Naive thymus-derived CD4-positive, alpha-beta T cell (primary cell): ENCODE measurements at regions not wholly inside any gene's neighbourhood (a gene's known extent, or its start where the extent isn't known, plus 50 kb on each side); places are given as distances from the start of the nearest gene placed in this dataset.

Experiments used
- ATAC-seq: fragments of 150-1000 bp; cut with Tn5 transposase; 2 replicates; pipeline ENCODE4 v1.10.0; 2021; ENCODE audit warnings: mild to moderate bottlenecking, moderate library complexity
- CTCF ChIA-PET: fragments of 350-600 bp; sonication (Branson Sonifier 250); formaldehyde crosslinking; loops from one replicate; lab custom pipeline; 2021; ENCODE audit warnings: antibody characterized with exemption; lab: Charles Lee
- POLR2A ChIA-PET: fragments of 350-600 bp; sonication (Branson Sonifier 250); formaldehyde crosslinking; loops from one replicate; lab custom pipeline; 2021; ENCODE audit warnings: antibody characterized with exemption, inconsistent platforms; lab: Charles Lee
- DNase-seq, 9 donors: peaks; one replicate each; pipeline versions ENCODE4 v3.0.0 to v3.0.0-alpha.2; 2020 to 2022; ENCODE audit warnings: mixed read lengths in 1 of 9
- H3K27ac ChIP-seq: one replicate; pipeline ENCODE4 v1.7.0; 2013; ENCODE audit warnings: mild to moderate bottlenecking, low read depth, low read length, moderate library complexity
- H3K27me3 ChIP-seq, 2 donors: one replicate each; pipeline ENCODE4 v1.7.0; 2013; ENCODE audit warnings: low read length in 2 of 2, mild to moderate bottlenecking in 2 of 2, moderate library complexity in 2 of 2; ENCODE audit not compliant: control insufficient read depth in 2 of 2, insufficient read depth in 2 of 2
- H3K36me3 ChIP-seq, 3 experiments: 1 replicate in 2 of 3; 2 replicates in 1 of 3; pipeline ENCODE4 v1.7.0; 2013; ENCODE audit warnings: low read length in 3 of 3, mild to moderate bottlenecking in 3 of 3, moderate library complexity in 1 of 3; ENCODE audit not compliant: insufficient read depth in 3 of 3, control insufficient read depth in 2 of 3
- H3K4me1 ChIP-seq, 2 donors: one replicate each; pipeline ENCODE4 v1.7.0; 2013; ENCODE audit warnings: low read length in 2 of 2, mild to moderate bottlenecking in 2 of 2, moderate library complexity in 1 of 2; ENCODE audit not compliant: control insufficient read depth in 2 of 2, insufficient read depth in 2 of 2
- H3K4me3 ChIP-seq: 2 replicates; pipeline ENCODE4 v1.7.0; 2013; ENCODE audit warnings: mild to moderate bottlenecking, low read length
- H3K9me3 ChIP-seq, 3 experiments: 1 replicate in 2 of 3; 2 replicates in 1 of 3; pipeline ENCODE4 v1.7.0; 2013; ENCODE audit warnings: low read length in 3 of 3; ENCODE audit not compliant: control insufficient read depth in 2 of 3
- H3K27ac Mint-ChIP-seq, 9 donors: one replicate each; pipeline ENCODE4 v1.8.0; 2020 to 2022; ENCODE audit warnings: mixed read lengths in 9 of 9, mild to moderate bottlenecking in 8 of 9, moderate library complexity in 5 of 9, inconsistent platforms in 2 of 9
- H3K27me3 Mint-ChIP-seq, 5 donors: one replicate each; pipeline ENCODE4 v1.8.0; 2021 to 2022; ENCODE audit warnings: mixed read lengths in 5 of 5, mild to moderate bottlenecking in 1 of 5
- H3K36me3 Mint-ChIP-seq, 5 donors: one replicate each; pipeline ENCODE4 v1.8.0; 2020 to 2022; ENCODE audit warnings: mixed read lengths in 5 of 5, mild to moderate bottlenecking in 3 of 5, inconsistent platforms in 1 of 5
- H3K4me1 Mint-ChIP-seq, 7 donors: one replicate each; pipeline ENCODE4 v1.8.0; 2020 to 2022; ENCODE audit warnings: mixed read lengths in 7 of 7, mild to moderate bottlenecking in 3 of 7, inconsistent platforms in 1 of 7
- H3K4me3 Mint-ChIP-seq, 10 donors: one replicate each; pipeline ENCODE4 v1.8.0; 2020 to 2022; ENCODE audit warnings: mild to moderate bottlenecking in 10 of 10, mixed read lengths in 10 of 10, moderate library complexity in 6 of 10, inconsistent platforms in 2 of 10
- H3K9me3 Mint-ChIP-seq, 11 donors: one replicate each; pipeline ENCODE4 v1.8.0; 2020 to 2022; ENCODE audit warnings: mixed read lengths in 11 of 11, mild to moderate bottlenecking in 4 of 11, inconsistent platforms in 1 of 11, moderate library complexity in 1 of 11
- intact Hi-C, 2 donors: fragments of 100-400 bp; cut with micrococcal nuclease; formaldehyde crosslinking; loops; one replicate each; pipeline ENCODE4 v1.15.1; 2023

- ATAC-seq (no peak), DNase-seq (no peak)
- POLR2A ChIA-PET: no interaction called here
- Mint-ChIP-seq H3K4me1 (no peaks in the 10 kb centered on the region), H3K9me3 (peaks cover 0 to 3% (median 0%) of the 10 kb centered on the region in 11 donors), H3K27me3 (peaks cover 5 to 39% (median 23%) of the 10 kb centered on the region in 5 donors), H3K27ac (no peak overlapping the region), H3K4me3 (no peak overlapping the region), H3K36me3 (peaks cover 0 to 4% (median 0%) of the 10 kb centered on the region in 5 donors)
- Histone ChIP-seq H3K4me3 (no peak overlapping the region), H3K36me3 (no peaks in the 10 kb centered on the region), H3K27me3 (no peaks in the 10 kb centered on the region), H3K9me3 (no peaks in the 10 kb centered on the region), H3K27ac (no peak overlapping the region), H3K4me1 (no peaks in the 10 kb centered on the region)
- intact Hi-C loops: no loop called here
- CTCF ChIA-PET: no interaction called here
Observed at GRCh38 chr1:198400063-198400462, 140.4 kb downstream of the ATP6V1G3 start.

GRCh38 chr1:198399452-198399851, 141.0 kb downstream of the ATP6V1G3 start:
- ChIA-PET POLR2A (no interaction called here), CTCF (no interaction called here)
- Histone ChIP-seq H3K27me3 (no peaks in the 10 kb centered on the region), H3K4me1 (no peaks in the 10 kb centered on the region), H3K27ac (no peak overlapping the region), H3K4me3 (no peak overlapping the region), H3K36me3 (no peaks in the 10 kb centered on the region), H3K9me3 (no peaks in the 10 kb centered on the region)
- ATAC-seq: no peak
- Mint-ChIP-seq H3K4me3 (no peak overlapping the region), H3K36me3 (no peaks in the 10 kb centered on the region), H3K27ac (no peak overlapping the region), H3K4me1 (no peaks in the 10 kb centered on the region), H3K9me3 (peaks cover 0 to 3% (median 0%) of the 10 kb centered on the region in 11 donors), H3K27me3 (peaks cover 5 to 39% (median 23%) of the 10 kb centered on the region in 5 donors)
- intact Hi-C loops: no loop called here
- DNase-seq: no peak

- POLR2A ChIA-PET: interaction anchor here (0.7 kb wide), 1 partner anchor 20 kb away, joined by 5 read pairs; no protein-coding TSS in a partner anchor
- CTCF ChIA-PET: no interaction called here
- peak overlapping the region in 1 of 9 donors; percentile 14 for H3K27ac Mint-ChIP-seq
- no peak overlapping the region for H3K27ac ChIP-seq
- no peaks in the 10 kb centered on the region for H3K27me3 ChIP-seq
- no peak overlapping the region for H3K4me3 ChIP-seq
- no peaks in the 10 kb centered on the region for H3K4me1 ChIP-seq
- peaks cover 5 to 36% (median 23%) of the 10 kb centered on the region in 5 donors for H3K27me3 Mint-ChIP-seq
- no peaks in the 10 kb centered on the region for H3K36me3 ChIP-seq
- no peaks in the 10 kb centered on the region for H3K9me3 Mint-ChIP-seq
- DNase-seq: no peak
- ATAC-seq: no peak
- no peak overlapping the region for H3K4me3 Mint-ChIP-seq
- no peaks in the 10 kb centered on the region for H3K4me1 Mint-ChIP-seq
- intact Hi-C loops: no loop called here
- H3K36me3 Mint-ChIP-seq: no peaks in the 10 kb centered on the region
- no peaks in the 10 kb centered on the region for H3K9me3 ChIP-seq
Observed at GRCh38 chr1:198397208-198397808, 143.2 kb downstream of the ATP6V1G3 start.

- Histone ChIP-seq H3K4me1 (no peaks in the 10 kb centered on the region), H3K9me3 (no peaks in the 10 kb centered on the region), H3K27ac (no peak overlapping the region), H3K4me3 (no peak overlapping the region), H3K36me3 (no peaks in the 10 kb centered on the region), H3K27me3 (no peaks in the 10 kb centered on the region)
- Mint-ChIP-seq H3K36me3 (no peaks in the 10 kb centered on the region), H3K27me3 (peaks cover 0 to 9% (median 0%) of the 10 kb centered on the region in 5 donors), H3K4me3 (no peak overlapping the region), H3K27ac (no peak overlapping the region), H3K9me3 (no peaks in the 10 kb centered on the region), H3K4me1 (no peaks in the 10 kb centered on the region)
- intact Hi-C loops: no loop called here
- no peak for ATAC-seq
- ChIA-PET POLR2A (no interaction called here), CTCF (interaction anchor here (0.7 kb wide), 1 partner anchor 721 kb away, joined by 3 read pairs; no protein-coding TSS in a partner anchor)
- no peak for DNase-seq
Observed at GRCh38 chr1:198391393-198392020, 149.0 kb downstream of the ATP6V1G3 start.

- intact Hi-C loops: no loop called here
- Mint-ChIP-seq H3K27ac (no peak overlapping the region), H3K4me3 (no peak overlapping the region), H3K27me3 (peaks cover 0 to 8% (median 0%) of the 10 kb centered on the region in 5 donors), H3K4me1 (no peaks in the 10 kb centered on the region), H3K36me3 (no peaks in the 10 kb centered on the region), H3K9me3 (no peaks in the 10 kb centered on the region)
- Histone ChIP-seq H3K9me3 (no peaks in the 10 kb centered on the region), H3K36me3 (no peaks in the 10 kb centered on the region), H3K27ac (no peak overlapping the region), H3K4me1 (no peaks in the 10 kb centered on the region), H3K4me3 (no peak overlapping the region), H3K27me3 (no peaks in the 10 kb centered on the region)
- DNase-seq (no peak), ATAC-seq (no peak)
- POLR2A ChIA-PET: interaction anchor here (0.6 kb wide), 1 partner anchor 783 kb away, joined by 4 read pairs; no protein-coding TSS in a partner anchor
- CTCF ChIA-PET: no interaction called here
Observed at GRCh38 chr1:198387587-198387986, 152.9 kb downstream of the ATP6V1G3 start.

GRCh38 chr1:198380275-198380674, 160.2 kb downstream of the ATP6V1G3 start:
- Mint-ChIP-seq H3K27ac (peak overlapping the region in 1 of 9 donors; percentile 13), H3K27me3 (peaks cover 0 to 2% (median 0%) of the 10 kb centered on the region in 5 donors), H3K4me3 (peak overlapping the region in 1 of 10 donors; percentile 26), H3K4me1 (peaks cover 0 to 31% (median 15%) of the 10 kb centered on the region in 7 donors), H3K36me3 (peaks cover 0 to 8% (median 0%) of the 10 kb centered on the region in 5 donors), H3K9me3 (peaks cover 0 to 12% (median 5%) of the 10 kb centered on the region in 11 donors)
- no peak overlapping the region for H3K27ac ChIP-seq
- no peak overlapping the region for H3K4me3 ChIP-seq
- H3K4me1 ChIP-seq: peaks cover 0 to 10% of the 10 kb centered on the region in 2 donors
- ChIA-PET POLR2A (no interaction called here), CTCF (no interaction called here)
- H3K36me3 ChIP-seq: no peaks in the 10 kb centered on the region
- no peaks in the 10 kb centered on the region for H3K9me3 ChIP-seq
- DNase-seq: no peak
- intact Hi-C loops: no loop called here
- no peak for ATAC-seq
- H3K27me3 ChIP-seq: no peaks in the 10 kb centered on the region
